VCaP (cell line): ENCODE measurements at regions not wholly inside any gene's neighbourhood (a gene's known extent, or its start where the extent isn't known, plus 50 kb on each side); places are given as distances from the start of the nearest gene placed in this dataset.

Source experiments
- H3K27ac ChIP-seq: fragments of 450-650 bp; 2 replicates; pipeline ENCODE4 v1.5.1; 2017
- CTCF ChIP-seq: fragments of 450-650 bp; conservative IDR thresholded peaks from 2 replicates; pipeline ENCODE4 v1.5.1; 2017; ENCODE audit warnings: mild to moderate bottlenecking, moderate library complexity

GRCh38 chr7:52781250-52781649 is 254.2 kb upstream of the POM121L12 start:
- H3K27ac ChIP-seq, result peak overlapping the region; percentile 84
- TF ChIP-seq CTCF, result no peak

GRCh38 chr7:52779004-52779403 is 256.4 kb upstream of the POM121L12 start:
- no peak overlapping the region for H3K27ac ChIP-seq
- no peak for TF ChIP-seq CTCF

GRCh38 chr7:52777051-52777822 is 258.2 kb upstream of the POM121L12 start:
- peak overlapping the region; percentile 37; the same call in 1 of the 2 replicates for H3K27ac ChIP-seq

GRCh38 chr7:52775876-52776275 is 259.6 kb upstream of the POM121L12 start:
- TF ChIP-seq CTCF, result no peak
- H3K27ac ChIP-seq, result peak overlapping the region; percentile 37; the same call in 1 of the 2 replicates

More at GRCh38 chr7:52777051-52777822, 258.2 kb upstream of the POM121L12 start:
- TF ChIP-seq CTCF, result no peak

- TF ChIP-seq CTCF, result no peak
- no peak overlapping the region for H3K27ac ChIP-seq
These were observed 264.3 kb upstream of the POM121L12 start for GRCh38 chr7:52771177-52771576.

- TF ChIP-seq CTCF, result no peak
- no peak overlapping the region for H3K27ac ChIP-seq
These were observed 270.8 kb upstream of the POM121L12 start for GRCh38 chr7:52764492-52765169.

- no peak for TF ChIP-seq CTCF
- no peak overlapping the region for H3K27ac ChIP-seq
These were observed 277.1 kb upstream of the POM121L12 start for GRCh38 chr7:52758356-52758755.
